ENCODE measurements at regions not wholly inside any gene's neighbourhood (a gene's known extent, or its start where the extent isn't known, plus 50 kb on each side); places are given as distances from the start of the nearest gene placed in this dataset.

GRCh38 chr16:63735456-63735855 is 1386.4 kb downstream of the CDH11 start:
- TF ChIP-seq, protein P1, sequence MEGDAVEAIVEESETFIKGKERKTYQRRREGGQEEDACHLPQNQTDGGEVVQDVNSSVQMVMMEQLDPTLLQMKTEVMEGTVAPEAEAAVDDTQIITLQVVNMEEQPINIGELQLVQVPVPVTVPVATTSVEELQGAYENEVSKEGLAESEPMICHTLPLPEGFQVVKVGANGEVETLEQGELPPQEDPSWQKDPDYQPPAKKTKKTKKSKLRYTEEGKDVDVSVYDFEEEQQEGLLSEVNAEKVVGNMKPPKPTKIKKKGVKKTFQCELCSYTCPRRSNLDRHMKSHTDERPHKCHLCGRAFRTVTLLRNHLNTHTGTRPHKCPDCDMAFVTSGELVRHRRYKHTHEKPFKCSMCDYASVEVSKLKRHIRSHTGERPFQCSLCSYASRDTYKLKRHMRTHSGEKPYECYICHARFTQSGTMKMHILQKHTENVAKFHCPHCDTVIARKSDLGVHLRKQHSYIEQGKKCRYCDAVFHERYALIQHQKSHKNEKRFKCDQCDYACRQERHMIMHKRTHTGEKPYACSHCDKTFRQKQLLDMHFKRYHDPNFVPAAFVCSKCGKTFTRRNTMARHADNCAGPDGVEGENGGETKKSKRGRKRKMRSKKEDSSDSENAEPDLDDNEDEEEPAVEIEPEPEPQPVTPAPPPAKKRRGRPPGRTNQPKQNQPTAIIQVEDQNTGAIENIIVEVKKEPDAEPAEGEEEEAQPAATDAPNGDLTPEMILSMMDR (IDR thresholded peaks at IDR 0.05; ENCODE audit: low read length), result no peak
- no peak for TF ChIP-seq EZH2 (optimal IDR thresholded peaks at IDR 0.05; ENCODE audit: low read depth, low read length)
